Vagina (tissue), 2 donors: ENCODE measurements at regions not wholly inside any gene's neighbourhood (a gene's known extent, or its start where the extent isn't known, plus 50 kb on each side); places are given as distances from the start of the nearest gene placed in this dataset.

Source experiments
- DNase-seq, 2 donors: peaks; one replicate each; pipeline ENCODE4 v3.0.0-alpha.2; 2017; ENCODE audit errors: extremely low spot score in 2 of 2
- H3K27ac ChIP-seq: fragments of 200-600 bp; sonication (generic); one replicate; pipeline ENCODE4 v1.5.1; 2019
- H3K27me3 ChIP-seq: fragments of 200-600 bp; sonication (generic); one replicate; pipeline ENCODE4 v1.5.1; 2019
- H3K36me3 ChIP-seq, 2 donors: fragments of 200-600 bp; sonication (generic); one replicate each; pipeline ENCODE4 v1.5.1; 2017 to 2019
- H3K4me1 ChIP-seq: fragments of 200-600 bp; sonication (generic); one replicate; pipeline ENCODE4 v1.5.1; 2019
- H3K4me3 ChIP-seq, 2 donors: fragments of 200-600 bp; sonication (generic); 1 replicate in 1 of 2; 2 replicates in 1 of 2; pipeline ENCODE4 v1.5.1; 2016 to 2019
- H3K9me3 ChIP-seq: fragments of 200-600 bp; sonication (generic); one replicate; pipeline ENCODE4 v1.5.1; 2019
- POLR2A ChIP-seq, 2 donors: fragments of 450-650 bp; IDR thresholded peaks; one replicate each; pipeline ENCODE4 v1.6.1; 2017; ENCODE audit warnings: antibody characterized with exemption in 2 of 2, mild to moderate bottlenecking in 2 of 2, moderate library complexity in 2 of 2
- POLR2AphosphoS5 ChIP-seq, 2 donors: sonication (generic); formaldehyde crosslinking; IDR thresholded peaks; one replicate each; pipeline ENCODE4 v1.9.0; 2017; ENCODE audit warnings: antibody characterized with exemption in 2 of 2, mild to moderate bottlenecking in 2 of 2, low read depth in 1 of 2; ENCODE audit not compliant: insufficient read depth in 1 of 2
- intact Hi-C: fragments of 100-400 bp; cut with DNase I; formaldehyde crosslinking; loops from one replicate; pipeline ENCODE4 v1.15.1; 2023
- TF ChIP-seq, protein P1 (sequence below), 3 experiments: fragments of 450-650 bp in 2 of 3; fragments of 200-600 bp in 1 of 3; sonication (generic) in 1 of 3; IDR thresholded peaks; one replicate each; pipeline ENCODE4 v1.5.1; 2017 to 2019; ENCODE audit warnings: antibody characterized with exemption in 3 of 3, mild to moderate bottlenecking in 2 of 3, moderate library complexity in 2 of 3

GRCh38 chr4:55269995-55270394 lies 76.0 kb upstream of the SRD5A3 start:
- Histone ChIP-seq H3K36me3 (no peaks in the 10 kb centered on the region), H3K4me3 (no peak overlapping the region), H3K4me1 (no peaks in the 10 kb centered on the region), H3K27ac (no peak overlapping the region), H3K27me3 (no peaks in the 10 kb centered on the region), H3K9me3 (no peaks in the 10 kb centered on the region)
- no peak for DNase-seq
- TF ChIP-seq, protein P1, sequence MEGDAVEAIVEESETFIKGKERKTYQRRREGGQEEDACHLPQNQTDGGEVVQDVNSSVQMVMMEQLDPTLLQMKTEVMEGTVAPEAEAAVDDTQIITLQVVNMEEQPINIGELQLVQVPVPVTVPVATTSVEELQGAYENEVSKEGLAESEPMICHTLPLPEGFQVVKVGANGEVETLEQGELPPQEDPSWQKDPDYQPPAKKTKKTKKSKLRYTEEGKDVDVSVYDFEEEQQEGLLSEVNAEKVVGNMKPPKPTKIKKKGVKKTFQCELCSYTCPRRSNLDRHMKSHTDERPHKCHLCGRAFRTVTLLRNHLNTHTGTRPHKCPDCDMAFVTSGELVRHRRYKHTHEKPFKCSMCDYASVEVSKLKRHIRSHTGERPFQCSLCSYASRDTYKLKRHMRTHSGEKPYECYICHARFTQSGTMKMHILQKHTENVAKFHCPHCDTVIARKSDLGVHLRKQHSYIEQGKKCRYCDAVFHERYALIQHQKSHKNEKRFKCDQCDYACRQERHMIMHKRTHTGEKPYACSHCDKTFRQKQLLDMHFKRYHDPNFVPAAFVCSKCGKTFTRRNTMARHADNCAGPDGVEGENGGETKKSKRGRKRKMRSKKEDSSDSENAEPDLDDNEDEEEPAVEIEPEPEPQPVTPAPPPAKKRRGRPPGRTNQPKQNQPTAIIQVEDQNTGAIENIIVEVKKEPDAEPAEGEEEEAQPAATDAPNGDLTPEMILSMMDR (IDR thresholded peaks at IDR 0.05): no peak
- TF ChIP-seq POLR2AphosphoS5 (IDR thresholded peaks at IDR 0.05; ENCODE audit: insufficient read depth in 1 of 2, low read depth in 1 of 2): peak in 1 of 2 donors; percentile 45
- intact Hi-C loops: no loop called here

- Histone ChIP-seq H3K4me1 (no peaks in the 10 kb centered on the region), H3K36me3 (no peaks in the 10 kb centered on the region), H3K4me3 (no peak overlapping the region), H3K27me3 (no peaks in the 10 kb centered on the region), H3K27ac (no peak overlapping the region), H3K9me3 (no peaks in the 10 kb centered on the region)
- DNase-seq: no peak
- intact Hi-C loops: no loop called here
- TF ChIP-seq, protein P1 (IDR thresholded peaks at IDR 0.05): no peak
- TF ChIP-seq POLR2A (IDR thresholded peaks at IDR 0.05) (no peak), POLR2AphosphoS5 (IDR thresholded peaks at IDR 0.05; ENCODE audit: insufficient read depth in 1 of 2, low read depth in 1 of 2) (no peak)
These were observed 75.6 kb upstream of the SRD5A3 start for GRCh38 chr4:55270481-55270880.

- Histone ChIP-seq H3K4me1 (no peaks in the 10 kb centered on the region), H3K36me3 (no peaks in the 10 kb centered on the region), H3K4me3 (no peak overlapping the region), H3K27ac (no peak overlapping the region), H3K9me3 (no peaks in the 10 kb centered on the region), H3K27me3 (no peaks in the 10 kb centered on the region)
- TF ChIP-seq, protein P1 (IDR thresholded peaks at IDR 0.05): no peak
- TF ChIP-seq POLR2A (IDR thresholded peaks at IDR 0.05) (no peak), POLR2AphosphoS5 (IDR thresholded peaks at IDR 0.05; ENCODE audit: insufficient read depth in 1 of 2, low read depth in 1 of 2) (no peak)
- intact Hi-C loops: no loop called here
- DNase-seq: no peak
These were observed 73.9 kb upstream of the SRD5A3 start for GRCh38 chr4:55272102-55272501.

GRCh38 chr4:55272589-55272988 lies 73.5 kb upstream of the SRD5A3 start:
- H3K27me3 ChIP-seq: no peaks in the 10 kb centered on the region
- no peaks in the 10 kb centered on the region for H3K36me3 ChIP-seq
- intact Hi-C loops: no loop called here
- no peaks in the 10 kb centered on the region for H3K9me3 ChIP-seq
- no peaks in the 10 kb centered on the region for H3K4me1 ChIP-seq
- DNase-seq: no peak
- TF ChIP-seq, protein P1 (IDR thresholded peaks at IDR 0.05): no peak
- TF ChIP-seq POLR2AphosphoS5 (IDR thresholded peaks at IDR 0.05; ENCODE audit: insufficient read depth in 1 of 2, low read depth in 1 of 2): no peak
- no peak for TF ChIP-seq POLR2A (IDR thresholded peaks at IDR 0.05)
- no peak overlapping the region for H3K4me3 ChIP-seq
- no peak overlapping the region for H3K27ac ChIP-seq

- Histone ChIP-seq H3K4me1 (no peaks in the 10 kb centered on the region), H3K36me3 (no peaks in the 10 kb centered on the region), H3K9me3 (no peaks in the 10 kb centered on the region), H3K4me3 (no peak overlapping the region), H3K27ac (no peak overlapping the region), H3K27me3 (no peaks in the 10 kb centered on the region)
- no peak for TF ChIP-seq POLR2A (IDR thresholded peaks at IDR 0.05)
- no peak for TF ChIP-seq POLR2AphosphoS5 (IDR thresholded peaks at IDR 0.05; ENCODE audit: insufficient read depth in 1 of 2, low read depth in 1 of 2)
- TF ChIP-seq, protein P1 (IDR thresholded peaks at IDR 0.05): no peak
- DNase-seq: no peak
- intact Hi-C loops: no loop called here
These were observed 69.0 kb upstream of the SRD5A3 start for GRCh38 chr4:55277011-55277410.
